ENCODE measurements at regions not wholly inside any gene's neighbourhood (a gene's known extent, or its start where the extent isn't known, plus 50 kb on each side); places are given as distances from the start of the nearest gene placed in this dataset.

- no peak for TF ChIP-seq POLR2A (IDR thresholded peaks at IDR 0.05; ENCODE audit: insufficient read depth in 1 of 2, low read depth in 2 of 2, low read length in 2 of 2)
- TF ChIP-seq ZBTB8A (CRISPR knock-in tag; IDR thresholded peaks at IDR 0.05; ENCODE audit: borderline replicate concordance, low read depth), result no peak
Measured at GRCh38 chr7:153529651-153530165, 522.5 kb upstream of the DPP6 start (continued).

- Histone ChIP-seq H3K9me3 (ENCODE audit: low read length) (0 out of 2 replicates have a peak, but pooled peaks cover 5% of the 10 kb centered on the region), H3K27ac (ENCODE audit: extremely low read length, insufficient read depth, low read length) (no peak overlapping the region), H4K20me1 (ENCODE audit: insufficient read depth, low read length) (no peaks in the 10 kb centered on the region), H3K27me3 (ENCODE audit: control insufficient read depth in 1 of 2, insufficient read depth in 2 of 2, low read length in 2 of 2) (no peaks in the 10 kb centered on the region), H3K4me3 (replicated peaks in 1 of 3; ENCODE audit: insufficient read depth in 1 of 3, low read depth in 2 of 3, low read length in 3 of 3) (no peak overlapping the region), H3K4me2 (ENCODE audit: low read depth, low read length) (no peak overlapping the region), H3K79me2 (ENCODE audit: insufficient read depth, low read length) (no peaks in the 10 kb centered on the region), H2AFZ (ENCODE audit: low read length) (no peak overlapping the region), H3K9ac (ENCODE audit: insufficient read depth, low read depth, low read length) (no peak overlapping the region), H3K36me3 (replicated peaks in 1 of 2; ENCODE audit: control insufficient read depth in 1 of 2, insufficient read depth in 2 of 2, low read length in 2 of 2) (no peaks in the 10 kb centered on the region), H3K4me1 (ENCODE audit: insufficient read depth, low read length) (no peaks in the 10 kb centered on the region)
- CTCF ChIA-PET (ENCODE audit: low intra/inter-chr PET ratio, low total read pairs), result no interaction called here
- ATAC-seq (no peak), FAIRE-seq (no peak), DNase-seq (ENCODE audit: low spot score) (no peak)
- in situ Hi-C loops (cut with HindIII; ENCODE audit: extremely low pct_ligation_motif_present, low pct_unique_long_range_greater_than_20kb) (no loop called here), intact Hi-C loops (cut with micrococcal nuclease; ENCODE audit: unreplicated experiment) (no loop called here)
- BruUV-seq (replicated peaks), result no TSS peak
- 29% methylated on average over 8 of the region's 9 CpGs for whole genome bisulfite sequencing (ENCODE audit: low lambda C conversion rate)
- POLR2A ChIA-PET, result no interaction called here
- TF ChIP-seq ATF2 (CRISPR knock-in tag; IDR thresholded peaks at IDR 0.05) (no peak), CCAR2 (optimal IDR thresholded peaks at IDR 0.05; ENCODE audit: low read depth, low read length) (no peak), ISX (CRISPR knock-in tag; conservative IDR thresholded peaks at IDR 0.05) (no peak), TOPORS (CRISPR knock-in tag; IDR thresholded peaks at IDR 0.05) (no peak), MAF1 (CRISPR knock-in tag; IDR thresholded peaks at IDR 0.05; ENCODE audit: borderline replicate concordance) (no peak), ZNF770 (CRISPR knock-in tag; IDR thresholded peaks at IDR 0.05) (no peak), NRL (CRISPR knock-in tag; IDR thresholded peaks at IDR 0.05; ENCODE audit: borderline replicate concordance) (no peak), ZNF879 (CRISPR knock-in tag; IDR thresholded peaks at IDR 0.05) (no peak), FOXP4 (CRISPR knock-in tag; IDR thresholded peaks at IDR 0.05) (no peak), GATA4 (IDR thresholded peaks at IDR 0.05; ENCODE audit: borderline replicate concordance, low read depth) (no peak), ZFP37 (CRISPR knock-in tag; IDR thresholded peaks at IDR 0.05; ENCODE audit: borderline replicate concordance) (no peak)
- TF ChIP-seq, protein P1, sequence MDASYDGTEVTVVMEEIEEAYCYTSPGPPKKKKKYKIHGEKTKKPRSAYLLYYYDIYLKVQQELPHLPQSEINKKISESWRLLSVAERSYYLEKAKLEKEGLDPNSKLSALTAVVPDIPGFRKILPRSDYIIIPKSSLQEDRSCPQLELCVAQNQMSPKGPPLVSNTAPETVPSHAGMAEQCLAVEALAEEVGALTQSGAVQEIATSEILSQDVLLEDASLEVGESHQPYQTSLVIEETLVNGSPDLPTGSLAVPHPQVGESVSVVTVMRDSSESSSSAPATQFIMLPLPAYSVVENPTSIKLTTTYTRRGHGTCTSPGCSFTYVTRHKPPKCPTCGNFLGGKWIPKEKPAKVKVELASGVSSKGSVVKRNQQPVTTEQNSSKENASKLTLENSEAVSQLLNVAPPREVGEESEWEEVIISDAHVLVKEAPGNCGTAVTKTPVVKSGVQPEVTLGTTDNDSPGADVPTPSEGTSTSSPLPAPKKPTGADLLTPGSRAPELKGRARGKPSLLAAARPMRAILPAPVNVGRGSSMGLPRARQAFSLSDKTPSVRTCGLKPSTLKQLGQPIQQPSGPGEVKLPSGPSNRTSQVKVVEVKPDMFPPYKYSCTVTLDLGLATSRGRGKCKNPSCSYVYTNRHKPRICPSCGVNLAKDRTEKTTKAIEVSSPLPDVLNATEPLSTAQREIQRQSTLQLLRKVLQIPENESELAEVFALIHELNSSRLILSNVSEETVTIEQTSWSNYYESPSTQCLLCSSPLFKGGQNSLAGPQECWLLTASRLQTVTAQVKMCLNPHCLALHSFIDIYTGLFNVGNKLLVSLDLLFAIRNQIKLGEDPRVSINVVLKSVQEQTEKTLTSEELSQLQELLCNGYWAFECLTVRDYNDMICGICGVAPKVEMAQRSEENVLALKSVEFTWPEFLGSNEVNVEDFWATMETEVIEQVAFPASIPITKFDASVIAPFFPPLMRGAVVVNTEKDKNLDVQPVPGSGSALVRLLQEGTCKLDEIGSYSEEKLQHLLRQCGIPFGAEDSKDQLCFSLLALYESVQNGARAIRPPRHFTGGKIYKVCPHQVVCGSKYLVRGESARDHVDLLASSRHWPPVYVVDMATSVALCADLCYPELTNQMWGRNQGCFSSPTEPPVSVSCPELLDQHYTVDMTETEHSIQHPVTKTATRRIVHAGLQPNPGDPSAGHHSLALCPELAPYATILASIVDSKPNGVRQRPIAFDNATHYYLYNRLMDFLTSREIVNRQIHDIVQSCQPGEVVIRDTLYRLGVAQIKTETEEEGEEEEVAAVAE (CRISPR knock-in tag; IDR thresholded peaks at IDR 0.05; ENCODE audit: borderline replicate concordance), result no peak
Measured at GRCh38 chr7:153530441-153530840, 521.8 kb upstream of the DPP6 start.
